HUES6 (cell line): ENCODE measurements at regions not wholly inside any gene's neighbourhood (a gene's known extent, or its start where the extent isn't known, plus 50 kb on each side); places are given as distances from the start of the nearest gene placed in this dataset.

ENCODE experiments used
- H3K27ac ChIP-seq: 2 replicates; pipeline ENCODE4 v1.7.0; 2013; ENCODE audit warnings: low read depth, mild to moderate bottlenecking, low read length, inconsistent platforms
- H3K27me3 ChIP-seq: 2 replicates; pipeline ENCODE4 v1.6.1; 2013; ENCODE audit warnings: low read length; ENCODE audit not compliant: control insufficient read depth, insufficient read depth
- H3K36me3 ChIP-seq: 2 replicates; pipeline ENCODE4 v1.6.1; 2013; ENCODE audit warnings: low read length; ENCODE audit not compliant: control insufficient read depth, insufficient read depth
- H3K4me1 ChIP-seq: 2 replicates; pipeline ENCODE4 v1.6.1; 2013; ENCODE audit warnings: low read length; ENCODE audit not compliant: control insufficient read depth, insufficient read depth
- H3K4me3 ChIP-seq: 2 replicates; pipeline ENCODE4 v1.5.1; 2013; ENCODE audit warnings: low read depth, low read length
- H3K9ac ChIP-seq: one replicate; pipeline ENCODE4 v1.6.1; 2013; ENCODE audit warnings: mild to moderate bottlenecking, low read length
- H3K9me3 ChIP-seq: 2 replicates; pipeline ENCODE4 v1.6.1; 2013; ENCODE audit warnings: low read depth, low read length; ENCODE audit not compliant: control insufficient read depth, insufficient read depth

GRCh38 chr9:119736491-119737454, 367.5 kb upstream of the BRINP1 start:
- Histone ChIP-seq H3K4me1 (0 out of 2 replicates have a peak, but pooled peaks cover 5% of the 10 kb centered on the region), H3K27me3 (no peaks in the 10 kb centered on the region), H3K9me3 (no peaks in the 10 kb centered on the region), H3K4me3 (no peak overlapping the region), H3K9ac (no peak overlapping the region), H3K36me3 (no peaks in the 10 kb centered on the region), H3K27ac (no peak overlapping the region)

- Histone ChIP-seq H3K9me3 (no peaks in the 10 kb centered on the region), H3K4me1 (no peaks in the 10 kb centered on the region), H3K27ac (no peak overlapping the region), H3K36me3 (no peaks in the 10 kb centered on the region), H3K4me3 (no peak overlapping the region), H3K27me3 (no peaks in the 10 kb centered on the region), H3K9ac (no peak overlapping the region)
These were observed 358.8 kb upstream of the BRINP1 start for GRCh38 chr9:119727988-119728387.

- Histone ChIP-seq H3K9me3 (no peaks in the 10 kb centered on the region), H3K4me3 (no peak overlapping the region), H3K27me3 (no peaks in the 10 kb centered on the region), H3K9ac (no peak overlapping the region), H3K36me3 (no peaks in the 10 kb centered on the region), H3K27ac (no peak overlapping the region), H3K4me1 (peaks cover 6% of the 10 kb centered on the region; the same call in 1 of the 2 replicates)
These were observed 356.8 kb upstream of the BRINP1 start for GRCh38 chr9:119726035-119726434.

- Histone ChIP-seq H3K9me3 (no peaks in the 10 kb centered on the region), H3K4me1 (peaks cover 6% of the 10 kb centered on the region; the same call in 1 of the 2 replicates), H3K9ac (no peak overlapping the region), H3K27me3 (no peaks in the 10 kb centered on the region), H3K36me3 (no peaks in the 10 kb centered on the region), H3K27ac (no peak overlapping the region), H3K4me3 (no peak overlapping the region)
These were observed 353.1 kb upstream of the BRINP1 start for GRCh38 chr9:119722384-119722783.

GRCh38 chr9:119712325-119712724, 343.1 kb upstream of the BRINP1 start:
- H3K4me3 ChIP-seq: no peak overlapping the region
- no peaks in the 10 kb centered on the region for H3K36me3 ChIP-seq
- H3K27me3 ChIP-seq: no peaks in the 10 kb centered on the region
- H3K4me1 ChIP-seq: peaks cover 7% of the 10 kb centered on the region
- H3K27ac ChIP-seq: no peak overlapping the region
- H3K9ac ChIP-seq: no peak overlapping the region
- H3K9me3 ChIP-seq: no peaks in the 10 kb centered on the region

- Histone ChIP-seq H3K9ac (no peak overlapping the region), H3K27ac (no peak overlapping the region)
These were observed 340.2 kb upstream of the BRINP1 start for GRCh38 chr9:119709431-119709830.

GRCh38 chr9:119707228-119707845, 338.1 kb upstream of the BRINP1 start:
- H3K27me3 ChIP-seq: no peaks in the 10 kb centered on the region; the same call in 1 of the 2 replicates
- H3K9ac ChIP-seq: no peak overlapping the region
- H3K27ac ChIP-seq: no peak overlapping the region
- no peaks in the 10 kb centered on the region for H3K4me1 ChIP-seq
- no peak overlapping the region for H3K4me3 ChIP-seq
- no peaks in the 10 kb centered on the region for H3K36me3 ChIP-seq
- no peaks in the 10 kb centered on the region for H3K9me3 ChIP-seq

More at GRCh38 chr9:119709431-119709830, 340.2 kb upstream of the BRINP1 start:
- Histone ChIP-seq H3K9me3 (no peaks in the 10 kb centered on the region), H3K27me3 (no peaks in the 10 kb centered on the region; the same call in 1 of the 2 replicates), H3K4me3 (no peak overlapping the region), H3K4me1 (no peaks in the 10 kb centered on the region), H3K36me3 (no peaks in the 10 kb centered on the region)

- Histone ChIP-seq H3K9me3 (no peaks in the 10 kb centered on the region), H3K27ac (no peak overlapping the region), H3K36me3 (no peaks in the 10 kb centered on the region), H3K4me1 (no peaks in the 10 kb centered on the region; the same call in 1 of the 2 replicates), H3K27me3 (no peaks in the 10 kb centered on the region; the same call in 1 of the 2 replicates), H3K4me3 (no peak overlapping the region), H3K9ac (no peak overlapping the region)
These were observed 332.4 kb upstream of the BRINP1 start for GRCh38 chr9:119701651-119702050.

GRCh38 chr9:119698535-119698934, 329.3 kb upstream of the BRINP1 start:
- H3K9ac ChIP-seq: no peak overlapping the region
- no peaks in the 10 kb centered on the region for H3K36me3 ChIP-seq
- H3K9me3 ChIP-seq: no peaks in the 10 kb centered on the region
- H3K27ac ChIP-seq: no peak overlapping the region
- H3K27me3 ChIP-seq: no peaks in the 10 kb centered on the region; the same call in 1 of the 2 replicates
- H3K4me1 ChIP-seq: no peaks in the 10 kb centered on the region; the same call in 1 of the 2 replicates
- no peak overlapping the region for H3K4me3 ChIP-seq

GRCh38 chr9:119697996-119698395, 328.8 kb upstream of the BRINP1 start:
- Histone ChIP-seq H3K9me3 (no peaks in the 10 kb centered on the region), H3K4me3 (no peak overlapping the region), H3K9ac (no peak overlapping the region), H3K4me1 (no peaks in the 10 kb centered on the region; the same call in 1 of the 2 replicates), H3K36me3 (no peaks in the 10 kb centered on the region), H3K27me3 (no peaks in the 10 kb centered on the region; the same call in 1 of the 2 replicates), H3K27ac (no peak overlapping the region)

- Histone ChIP-seq H3K9ac (no peak overlapping the region), H3K36me3 (no peaks in the 10 kb centered on the region), H3K27ac (no peak overlapping the region), H3K4me3 (no peak overlapping the region), H3K9me3 (no peaks in the 10 kb centered on the region), H3K4me1 (no peaks in the 10 kb centered on the region), H3K27me3 (no peaks in the 10 kb centered on the region; the same call in 1 of the 2 replicates)
These were observed 320.6 kb upstream of the BRINP1 start for GRCh38 chr9:119689879-119690278.
